Amniotic epithelial cell (primary cell): ENCODE measurements at regions not wholly inside any gene's neighbourhood (a gene's known extent, or its start where the extent isn't known, plus 50 kb on each side); places are given as distances from the start of the nearest gene placed in this dataset.
A peak's percentile ranks its signal among the peaks of the same experiment; 100 is the strongest.

ENCODE experiments used
- DNase-seq: peaks from one replicate; pipeline ENCODE4 v3.0.0-alpha.2; 2010; ENCODE audit warnings: low read depth

GRCh38 chr15:62545467-62546227 lies 380.6 kb upstream of the C2CD4B start:
- DNase-seq, result no peak

DNA sequence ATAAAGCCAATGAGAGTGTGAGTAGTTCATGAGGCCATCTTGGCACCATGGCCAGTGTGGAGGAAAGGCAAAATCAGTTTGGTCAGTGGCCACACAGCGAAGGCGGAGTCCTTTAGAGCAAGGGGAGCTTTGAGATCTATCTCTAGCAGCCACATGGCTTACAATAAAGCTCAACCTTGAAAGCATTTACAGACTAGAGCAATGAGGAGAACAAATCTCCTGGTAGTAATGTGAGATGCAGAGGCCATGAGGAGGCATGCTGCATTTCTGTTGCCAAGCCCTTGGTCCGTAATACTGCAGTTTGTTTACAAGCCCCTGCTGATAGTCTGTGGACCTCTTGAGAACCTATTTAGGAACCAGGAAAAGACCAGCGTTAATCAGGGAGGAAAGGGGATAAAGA lies 381.5 kb upstream of the C2CD4B start:
- DNase-seq, result no peak

GRCh38 chr15:62547584-62547983 lies 382.5 kb upstream of the C2CD4B start:
- DNase-seq, result no peak

GRCh38 chr15:62549345-62549970 lies 384.4 kb upstream of the C2CD4B start:
- DNase-seq, result peak; percentile 52

GRCh38 chr15:62550106-62550505 lies 385.0 kb upstream of the C2CD4B start:
- no peak for DNase-seq

DNA sequence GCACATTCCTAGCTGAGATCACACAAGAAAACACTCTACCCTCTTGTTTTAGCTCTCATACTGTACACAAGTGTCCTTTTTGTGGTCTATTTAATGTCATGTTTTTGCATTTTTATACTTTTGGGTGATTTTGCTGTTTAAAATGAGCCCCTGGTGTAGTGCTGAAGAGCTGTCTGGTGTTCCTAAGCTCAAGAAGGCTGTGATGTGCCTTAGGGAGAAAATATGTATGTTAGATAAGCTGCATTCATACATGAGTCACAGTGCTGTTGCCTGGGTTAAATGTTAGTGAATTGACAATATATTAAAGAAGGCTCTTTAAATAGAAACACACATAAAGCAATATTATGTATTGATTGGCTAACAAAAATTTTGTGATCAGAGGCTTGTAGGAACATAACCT lies 387.4 kb upstream of the C2CD4B start:
- peak; percentile 17 for DNase-seq

GRCh38 chr15:62553911-62554563 lies 389.0 kb upstream of the C2CD4B start:
- DNase-seq, result no peak

GRCh38 chr15:62558640-62559380 lies 393.7 kb upstream of the C2CD4B start:
- DNase-seq, result peak; percentile 7

- DNase-seq, result no peak
These were observed 394.3 kb upstream of the C2CD4B start for GRCh38 chr15:62559381-62559733.

DNA sequence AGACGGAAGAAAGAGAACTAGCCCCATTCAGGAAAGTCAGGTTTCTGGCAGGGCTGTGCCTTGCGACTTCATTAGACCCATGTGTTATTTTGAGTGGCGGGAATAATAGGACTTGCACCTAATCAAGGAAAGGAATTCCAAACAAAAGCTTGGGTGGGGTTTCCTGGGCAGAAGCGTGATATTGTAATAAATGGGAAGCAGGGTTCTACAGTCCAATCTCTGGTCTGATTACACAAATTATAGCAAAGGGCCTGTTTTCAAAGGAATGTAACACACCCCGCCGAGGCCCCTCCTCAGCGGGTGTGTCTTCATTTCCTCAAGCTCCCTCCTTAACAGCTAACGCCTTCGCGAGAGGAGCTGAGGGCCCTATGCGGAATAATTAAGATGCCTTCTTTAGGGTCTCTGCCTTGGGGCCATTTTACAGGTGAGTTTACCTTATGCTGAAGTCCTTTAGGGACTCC lies 396.0 kb upstream of the C2CD4B start:
- DNase-seq, result no peak

DNA sequence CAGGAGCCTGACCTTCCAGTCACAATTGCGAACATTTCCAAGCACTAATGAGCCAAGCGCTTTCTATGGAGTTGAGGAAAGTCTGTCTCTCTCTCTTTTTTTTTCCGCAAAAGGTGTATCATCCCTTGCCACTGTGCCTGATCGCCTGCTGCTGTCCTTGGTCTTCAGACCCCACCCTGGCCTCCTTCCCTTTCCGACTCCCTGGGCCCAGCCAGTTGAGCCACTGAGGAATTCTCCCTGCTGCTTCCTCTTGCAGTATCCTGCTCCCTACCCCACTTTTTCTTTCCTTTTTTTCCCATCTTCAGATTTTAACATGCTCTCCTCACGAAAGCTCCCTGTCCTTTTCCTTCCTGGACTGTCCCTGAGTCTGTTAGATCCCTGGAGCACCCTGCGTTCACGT lies 396.5 kb upstream of the C2CD4B start:
- DNase-seq, result no peak

DNA sequence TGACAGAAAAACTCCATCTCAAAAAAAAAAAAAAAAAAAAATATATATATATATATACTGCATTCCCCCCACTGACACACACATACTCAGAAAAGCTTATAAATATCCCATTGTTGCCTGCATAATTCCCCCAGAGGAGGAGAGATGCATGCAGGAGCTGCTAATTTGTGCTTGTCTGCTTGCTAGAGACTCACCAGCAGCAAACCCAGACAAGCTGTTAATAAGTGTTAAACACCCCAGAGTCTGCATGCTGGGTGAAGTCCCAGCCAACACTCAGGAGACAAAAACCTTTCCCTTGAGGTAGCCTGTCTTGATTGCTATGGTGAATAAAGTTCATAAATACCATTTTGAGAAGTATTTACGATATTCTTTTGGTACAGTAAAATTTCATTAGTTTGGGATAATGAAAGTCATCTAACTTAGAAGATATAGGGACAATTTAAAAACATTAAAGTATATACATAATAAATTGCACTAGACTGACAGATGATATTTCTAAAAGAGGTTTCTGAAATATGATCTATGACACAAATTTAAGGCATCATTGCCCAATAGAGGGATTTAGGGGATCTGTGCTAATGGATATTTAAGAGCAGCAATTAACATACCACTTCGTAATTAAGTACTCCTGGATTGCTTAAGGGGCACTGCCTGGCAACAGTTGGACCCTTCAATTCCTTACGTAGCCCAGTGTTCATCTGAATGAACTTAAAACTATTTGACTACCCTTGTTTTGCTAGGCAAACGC lies 400.0 kb upstream of the C2CD4B start:
- peak; percentile 73 for DNase-seq

GRCh38 chr15:62565634-62566026 lies 400.5 kb upstream of the C2CD4B start:
- no peak for DNase-seq

DNA sequence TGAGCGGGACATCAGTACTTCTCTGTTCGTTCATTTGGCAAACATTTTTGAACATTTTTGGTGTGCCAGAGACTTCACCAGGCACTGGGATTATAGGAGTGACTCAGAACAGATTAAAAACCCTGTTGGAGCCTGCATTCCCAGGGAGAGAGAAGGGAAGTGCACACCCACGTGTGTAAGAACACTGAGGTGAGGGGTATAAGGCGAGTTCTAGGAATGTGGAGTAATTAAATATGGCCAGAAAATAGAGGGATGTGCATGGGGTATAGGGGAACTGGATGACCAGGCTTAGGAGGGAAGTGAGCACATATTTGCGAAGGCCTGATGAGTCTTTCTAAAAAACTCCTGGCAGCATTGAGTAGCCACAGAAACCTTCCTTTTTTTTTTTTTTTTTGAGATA lies 401.2 kb upstream of the C2CD4B start:
- peak; percentile 27 for DNase-seq

GRCh38 chr15:62567501-62567900 lies 402.4 kb upstream of the C2CD4B start:
- DNase-seq, result no peak

GRCh38 chr15:62568004-62568403 lies 402.9 kb upstream of the C2CD4B start:
- no peak for DNase-seq

DNA sequence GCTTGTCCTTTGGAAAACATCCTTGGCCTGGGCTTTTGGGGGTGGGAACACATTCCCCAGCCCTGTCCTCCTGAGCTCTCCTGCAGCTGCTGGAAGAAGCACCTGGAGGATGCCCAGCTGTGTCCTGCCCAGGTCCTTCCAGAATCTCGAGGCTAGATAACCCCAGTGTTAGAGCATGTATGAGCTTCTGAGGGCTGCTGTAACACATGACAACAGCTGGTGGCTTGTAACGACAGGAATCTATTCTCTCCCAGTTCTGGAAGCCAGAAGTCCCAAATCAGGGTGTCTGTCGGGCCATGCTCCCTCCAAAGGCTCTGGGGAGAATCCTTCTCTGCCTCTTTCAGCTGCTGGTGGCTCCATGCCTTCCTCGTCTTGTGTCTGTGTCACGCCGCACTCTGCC lies 403.6 kb upstream of the C2CD4B start:
- DNase-seq, result no peak

DNA sequence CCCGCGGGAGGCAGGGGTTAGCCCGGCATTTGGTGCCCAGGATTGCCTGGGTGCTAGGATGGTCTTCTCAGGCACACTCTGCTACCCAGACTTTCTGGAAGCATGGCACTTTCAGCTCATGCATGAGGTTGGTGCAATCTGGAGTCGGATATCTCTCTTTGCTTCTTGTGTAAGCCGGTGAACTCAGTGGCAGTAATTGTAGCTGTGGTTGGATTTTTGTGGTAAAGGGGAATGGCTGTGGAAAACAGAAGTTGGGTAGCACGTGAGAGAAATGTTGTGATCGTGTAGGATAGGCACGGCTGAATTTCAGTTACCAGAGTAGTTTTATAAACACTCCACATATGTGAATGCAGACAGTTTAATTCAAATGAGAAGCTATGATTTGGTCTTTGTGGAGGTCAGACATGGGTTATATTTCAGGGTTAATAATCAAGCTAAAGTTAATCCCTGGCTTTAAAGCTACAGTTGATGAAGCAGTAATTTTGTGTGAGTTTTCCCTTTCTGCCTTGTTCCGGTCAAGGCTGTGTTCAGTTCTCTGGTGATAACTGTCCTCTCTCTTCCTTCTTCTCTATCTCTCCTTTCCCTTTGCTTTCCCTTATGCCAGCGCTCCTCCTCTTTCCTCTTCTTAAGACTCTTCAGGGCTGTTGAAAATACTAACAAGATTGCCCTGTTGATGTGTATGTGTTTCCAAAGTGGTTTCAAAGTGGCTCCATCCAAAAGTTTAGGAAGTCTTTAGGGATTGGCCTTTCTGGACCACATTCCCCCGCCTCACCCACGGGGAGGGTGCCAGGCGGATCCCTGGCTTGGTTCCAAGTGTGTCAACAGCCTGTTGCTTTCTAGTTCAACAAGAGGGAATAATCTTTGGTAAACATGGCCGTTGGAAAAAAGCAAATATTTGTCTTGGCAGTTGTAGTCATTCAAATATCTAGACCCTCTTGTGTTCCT lies 404.6 kb upstream of the C2CD4B start:
- peak; percentile 96 for DNase-seq

GRCh38 chr15:62570405-62570783 lies 405.3 kb upstream of the C2CD4B start:
- no peak for DNase-seq

- DNase-seq, result no peak
These were observed 406.0 kb upstream of the C2CD4B start for GRCh38 chr15:62571072-62571471.

DNA sequence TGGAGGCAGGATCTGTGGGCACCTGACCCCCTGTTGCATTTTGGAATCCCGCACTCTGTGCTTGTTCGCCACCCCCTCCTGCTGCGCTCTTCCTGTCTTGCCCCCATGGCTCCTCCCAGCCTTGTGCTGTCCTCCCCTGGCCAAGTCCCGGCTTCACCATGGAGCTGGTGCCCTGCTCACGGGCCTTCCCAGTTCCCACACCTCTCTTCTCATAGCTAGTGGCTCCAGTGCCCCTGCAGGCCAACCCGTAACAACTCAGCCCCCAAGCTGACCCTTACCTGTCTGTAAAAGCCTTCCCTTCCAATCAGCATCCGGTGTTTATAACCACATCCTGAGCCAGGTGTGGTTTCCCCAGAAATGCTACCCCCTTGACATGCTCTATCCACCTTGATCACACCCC lies 407.7 kb upstream of the C2CD4B start:
- DNase-seq, result no peak
